WTC11 (cell line): ENCODE measurements at regions not wholly inside any gene's neighbourhood (a gene's known extent, or its start where the extent isn't known, plus 50 kb on each side); places are given as distances from the start of the nearest gene placed in this dataset.

Source experiments
- CBFB ChIP-seq: sonication (generic); formaldehyde crosslinking; IDR thresholded peaks from 2 replicates; pipeline ENCODE4 v1.8.1; 2022; ENCODE audit warnings: mild to moderate bottlenecking, low read depth, missing genetic modification reagents
- ETV6 ChIP-seq: sonication (generic); formaldehyde crosslinking; IDR thresholded peaks from 2 replicates; pipeline ENCODE4 v1.8.1; 2022; ENCODE audit warnings: mild to moderate bottlenecking, missing genetic modification reagents
- ZSCAN18 ChIP-seq: fragments of 250-450 bp; sonication (Bioruptor Pico); IDR thresholded peaks from 2 replicates; pipeline ENCODE4 v2.1.2; 2022; ENCODE audit warnings: mild to moderate bottlenecking, moderate library complexity

DNA sequence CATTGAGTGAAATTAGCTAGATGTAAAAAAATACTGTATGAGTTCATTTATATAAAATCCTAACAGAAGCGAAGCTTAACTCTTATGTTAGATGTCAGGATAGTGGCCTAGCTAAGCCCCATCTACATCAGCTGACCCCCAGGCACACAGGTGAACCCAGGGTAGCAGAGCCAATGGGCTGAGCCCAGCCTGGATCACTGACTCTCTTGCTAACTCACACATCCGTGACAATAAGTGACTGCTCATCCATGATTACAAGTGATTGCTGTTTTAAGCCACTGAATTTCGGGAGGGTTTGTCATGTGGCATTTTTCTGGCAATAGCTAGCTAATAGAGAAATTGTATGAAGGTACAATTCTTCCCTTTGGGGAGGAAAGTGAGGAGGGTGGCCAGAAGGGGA lies 55.2 kb upstream of the COG2 start:
- TF ChIP-seq CBFB (no peak), ZSCAN18 (CRISPR knock-in tag) (no peak), ETV6 (CRISPR knock-in tag) (no peak)
